ENCODE measurements at regions not wholly inside any gene's neighbourhood (a gene's known extent, or its start where the extent isn't known, plus 50 kb on each side); places are given as distances from the start of the nearest gene placed in this dataset.
A peak's percentile ranks its signal among the peaks of the same experiment; 100 is the strongest.

DNA sequence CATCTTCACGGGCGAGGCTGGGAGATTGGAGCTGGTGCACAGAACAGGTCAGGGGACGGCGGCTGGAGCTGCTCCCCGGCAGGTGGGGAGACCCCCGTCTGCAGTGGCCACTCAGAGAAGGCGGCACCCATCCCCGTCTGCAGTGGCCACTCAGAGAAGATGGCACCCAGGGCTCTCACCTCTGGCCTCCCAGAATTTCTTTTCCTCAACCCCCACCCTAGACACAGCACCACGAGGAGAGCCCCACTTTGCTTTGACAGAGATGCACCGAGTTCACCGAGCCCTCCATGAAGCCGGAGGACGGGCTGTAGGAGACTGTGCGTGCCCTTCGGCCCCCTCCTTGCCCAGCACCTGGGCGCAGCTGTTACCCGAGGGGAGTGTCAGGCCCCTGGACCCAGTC is 201.6 kb upstream of the SALL3 start:
- Histone ChIP-seq H3K9me3 (no peaks in the 10 kb centered on the region), H3K4me3 (no peak overlapping the region), H3K36me3 (no peaks in the 10 kb centered on the region), H3K4me1 (no peaks in the 10 kb centered on the region), H3K27ac (no peak overlapping the region), H3K27me3 (peaks cover 0 to 2% (median 0%) of the 10 kb centered on the region in 9 donors)
- 84 to 88% (median 86%) methylated on average over 17 of the region's 17 CpGs for WGBS, 4 donors
- ATAC-seq = no peak
- no peak for TF ChIP-seq POLR2A (IDR thresholded peaks at IDR 0.05)
- TF ChIP-seq CTCF (IDR thresholded peaks at IDR 0.05) = no peak
- DNase-seq = no peak
- intact Hi-C loops (cut with DNase I) = no loop called here

DNA sequence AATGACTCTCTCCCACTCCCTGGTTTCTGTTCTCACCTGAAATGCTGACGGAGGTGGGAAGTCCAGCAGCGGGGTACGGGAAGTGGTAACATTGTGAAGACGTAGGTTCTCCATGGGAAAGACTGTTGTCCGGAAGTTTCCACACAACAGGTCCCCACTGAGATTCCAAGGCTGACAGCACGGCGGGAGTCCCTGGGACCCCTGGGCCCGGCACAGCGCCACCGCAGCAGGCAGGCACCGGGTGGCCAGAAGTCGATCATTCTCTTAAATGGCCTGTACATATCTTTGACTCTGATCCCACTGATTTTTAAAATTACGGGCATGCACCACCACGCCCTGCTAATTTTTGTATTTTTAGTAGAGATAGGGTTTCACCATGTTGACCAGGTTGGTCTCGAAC is 201.0 kb upstream of the SALL3 start:
- no peaks in the 10 kb centered on the region for H3K4me1 ChIP-seq
- H3K36me3 ChIP-seq = no peaks in the 10 kb centered on the region
- H3K9me3 ChIP-seq = no peaks in the 10 kb centered on the region
- WGBS, 4 donors = 90 to 92% (median 91%) methylated on average over 15 of the region's 15 CpGs
- intact Hi-C loops (cut with DNase I) = no loop called here
- ATAC-seq = no peak
- H3K27ac ChIP-seq = no peak overlapping the region
- no peaks in the 10 kb centered on the region for H3K27me3 ChIP-seq
- no peak for DNase-seq
- TF ChIP-seq POLR2A (IDR thresholded peaks at IDR 0.05) (no peak), CTCF (IDR thresholded peaks at IDR 0.05) (no peak)
- no peak overlapping the region for H3K4me3 ChIP-seq

DNA sequence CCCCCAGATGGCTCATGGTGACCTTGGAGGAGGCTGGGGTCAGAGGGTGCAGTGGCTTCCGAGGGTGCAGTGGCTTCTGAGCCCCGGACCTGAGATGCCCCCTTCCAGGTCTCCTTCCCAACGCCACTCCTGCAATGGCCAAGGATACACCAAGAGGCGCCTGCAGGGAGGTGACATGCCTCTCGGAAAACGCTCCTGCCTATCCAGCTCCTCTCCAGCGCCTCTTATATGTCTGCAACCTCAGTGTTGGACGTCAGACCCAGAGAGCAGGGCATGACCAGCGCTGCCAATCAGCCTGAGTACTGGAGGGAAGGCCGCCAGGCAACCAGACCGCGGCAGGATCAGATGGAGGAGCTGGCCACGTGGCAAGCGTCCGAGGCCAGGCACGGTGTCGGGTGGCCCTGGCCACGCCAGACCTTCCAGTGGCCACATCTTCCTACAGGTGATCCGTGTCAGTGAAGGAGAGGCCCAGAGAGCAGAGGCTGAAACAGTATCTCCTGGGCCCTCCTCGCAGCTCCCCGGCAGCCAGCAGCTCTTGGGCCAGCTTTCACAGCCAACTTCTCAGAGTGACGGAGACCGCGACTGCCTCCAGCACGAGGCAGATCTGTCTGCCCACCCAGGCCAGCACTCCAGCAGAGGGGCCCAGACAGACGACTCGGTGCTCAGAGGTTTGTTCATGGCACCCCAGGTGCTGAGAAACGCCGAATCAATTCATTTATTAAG is 199.5 kb upstream of the SALL3 start:
- Histone ChIP-seq H3K4me1 (no peaks in the 10 kb centered on the region), H3K27me3 (no peaks in the 10 kb centered on the region), H3K4me3 (no peak overlapping the region), H3K9me3 (no peaks in the 10 kb centered on the region), H3K27ac (no peak overlapping the region), H3K36me3 (no peaks in the 10 kb centered on the region)
- ATAC-seq (no peak), DNase-seq (no peak)
- WGBS, 4 donors = 79 to 86% (median 84%) methylated on average over 19 to 29 of the region's 29 CpGs
- intact Hi-C loops (cut with DNase I) = no loop called here
- no peak for TF ChIP-seq POLR2A (IDR thresholded peaks at IDR 0.05)

GRCh38 chr18:78780719-78781600 is 198.7 kb upstream of the SALL3 start:
- H3K27me3 ChIP-seq = no peaks in the 10 kb centered on the region

More at GRCh38 chr18:78780719-78781600, 198.7 kb upstream of the SALL3 start:
- no peak for ATAC-seq
- Histone ChIP-seq H3K4me3 (no peak overlapping the region), H3K4me1 (no peaks in the 10 kb centered on the region), H3K27ac (no peak overlapping the region), H3K9me3 (no peaks in the 10 kb centered on the region), H3K36me3 (no peaks in the 10 kb centered on the region)
- TF ChIP-seq CTCF (IDR thresholded peaks at IDR 0.05) (no peak), POLR2A (IDR thresholded peaks at IDR 0.05) (no peak)
- DNase-seq = peak in 1 of 5 donors; percentile 43
- WGBS, 4 donors = 85 to 87% (median 86%) methylated on average over 37 to 42 of the region's 42 CpGs
- intact Hi-C loops (cut with DNase I) = no loop called here

Measured in heart left ventricle (tissue), 16 donors.